DND-41 (cell line): ENCODE measurements at regions not wholly inside any gene's neighbourhood (a gene's known extent, or its start where the extent isn't known, plus 50 kb on each side); places are given as distances from the start of the nearest gene placed in this dataset.

Source experiments
- EZH2 ChIP-seq: IDR thresholded peaks from 3 replicates; pipeline ENCODE4 v1.6.1; 2012; ENCODE audit warnings: borderline replicate concordance, low read depth, mild to moderate bottlenecking, moderate library complexity, low read length, inconsistent platforms; ENCODE audit not compliant: severe bottlenecking
- TF ChIP-seq, protein P1 (sequence below): IDR thresholded peaks from 2 replicates; pipeline ENCODE4 v1.5.1; 2012; ENCODE audit warnings: borderline replicate concordance, low read length, moderate library complexity, mild to moderate bottlenecking; ENCODE audit not compliant: poor library complexity, severe bottlenecking; ENCODE audit errors: extremely low read depth

DNA sequence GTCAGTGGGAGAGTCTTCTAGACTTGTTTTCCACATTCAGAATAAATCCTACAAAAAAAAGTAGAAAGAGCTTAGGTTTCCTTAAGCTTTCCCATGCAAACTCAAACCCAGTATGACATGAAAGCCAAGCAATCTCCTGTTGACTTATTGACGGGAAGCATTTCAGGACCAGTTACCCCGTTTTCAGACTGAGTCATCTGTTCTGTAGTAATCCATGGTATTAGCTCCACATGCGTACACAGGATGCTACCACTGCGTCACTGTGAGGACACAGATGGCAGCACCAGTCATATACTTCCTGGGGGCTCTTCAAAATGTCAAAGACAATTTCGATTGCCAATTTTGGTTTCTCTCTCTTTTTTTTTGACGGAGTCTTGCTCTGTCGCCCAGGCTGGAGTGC lies 224.9 kb upstream of the MAD2L1 start:
- TF ChIP-seq, protein P1, sequence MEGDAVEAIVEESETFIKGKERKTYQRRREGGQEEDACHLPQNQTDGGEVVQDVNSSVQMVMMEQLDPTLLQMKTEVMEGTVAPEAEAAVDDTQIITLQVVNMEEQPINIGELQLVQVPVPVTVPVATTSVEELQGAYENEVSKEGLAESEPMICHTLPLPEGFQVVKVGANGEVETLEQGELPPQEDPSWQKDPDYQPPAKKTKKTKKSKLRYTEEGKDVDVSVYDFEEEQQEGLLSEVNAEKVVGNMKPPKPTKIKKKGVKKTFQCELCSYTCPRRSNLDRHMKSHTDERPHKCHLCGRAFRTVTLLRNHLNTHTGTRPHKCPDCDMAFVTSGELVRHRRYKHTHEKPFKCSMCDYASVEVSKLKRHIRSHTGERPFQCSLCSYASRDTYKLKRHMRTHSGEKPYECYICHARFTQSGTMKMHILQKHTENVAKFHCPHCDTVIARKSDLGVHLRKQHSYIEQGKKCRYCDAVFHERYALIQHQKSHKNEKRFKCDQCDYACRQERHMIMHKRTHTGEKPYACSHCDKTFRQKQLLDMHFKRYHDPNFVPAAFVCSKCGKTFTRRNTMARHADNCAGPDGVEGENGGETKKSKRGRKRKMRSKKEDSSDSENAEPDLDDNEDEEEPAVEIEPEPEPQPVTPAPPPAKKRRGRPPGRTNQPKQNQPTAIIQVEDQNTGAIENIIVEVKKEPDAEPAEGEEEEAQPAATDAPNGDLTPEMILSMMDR, result no peak
- TF ChIP-seq EZH2, result no peak
